22Rv1 (cell line): ENCODE measurements at regions not wholly inside any gene's neighbourhood (a gene's known extent, or its start where the extent isn't known, plus 50 kb on each side); places are given as distances from the start of the nearest gene placed in this dataset.

Source experiments
- CTCF ChIP-seq: fragments of 450-650 bp; IDR thresholded peaks from 2 replicates; pipeline ENCODE4 v1.5.1; 2017; ENCODE audit warnings: mild to moderate bottlenecking
- ZFX ChIP-seq: fragments of 450-650 bp; IDR thresholded peaks from 2 replicates; pipeline ENCODE4 v1.6.1; 2017; ENCODE audit warnings: antibody characterized with exemption, borderline replicate concordance

- TF ChIP-seq CTCF (no peak), ZFX (no peak)
Measured at GRCh38 chr5:54603372-54603771, 85.8 kb downstream of the SNX18 start.
